Endometrial microvascular endothelial cells (primary cell): ENCODE measurements at regions not wholly inside any gene's neighbourhood (a gene's known extent, or its start where the extent isn't known, plus 50 kb on each side); places are given as distances from the start of the nearest gene placed in this dataset.

Source experiments
- in situ Hi-C: cut with HindIII; loops from 2 replicates; pipeline ENCODE4 v1.10.0; 2017; ENCODE audit warnings: low sequenced_read_pairs, low pct_unique_long_range_greater_than_20kb; ENCODE audit errors: inconsistent ontology term

GRCh38 chr1:235030919-235031596, 97.6 kb downstream of the TOMM20 start:
- in situ Hi-C loops, result no loop called here

GRCh38 chr1:235027862-235028250, 100.8 kb downstream of the TOMM20 start:
- in situ Hi-C loops, result no loop called here

GRCh38 chr1:235027076-235027861, 101.4 kb downstream of the TOMM20 start:
- in situ Hi-C loops, result no loop called here

- in situ Hi-C loops, result no loop called here
These were observed 103.1 kb downstream of the TOMM20 start for GRCh38 chr1:235025422-235025984.

- in situ Hi-C loops, result no loop called here
These were observed 103.8 kb downstream of the TOMM20 start for GRCh38 chr1:235024711-235025421.

GRCh38 chr1:235023711-235024439, 104.8 kb downstream of the TOMM20 start:
- in situ Hi-C loops, result no loop called here

GRCh38 chr1:235022981-235023710, 105.5 kb downstream of the TOMM20 start:
- in situ Hi-C loops, result no loop called here

GRCh38 chr1:235022341-235022980, 106.2 kb downstream of the TOMM20 start:
- in situ Hi-C loops, result no loop called here

- in situ Hi-C loops, result no loop called here
These were observed 106.8 kb downstream of the TOMM20 start for GRCh38 chr1:235021815-235022214.

- in situ Hi-C loops, result no loop called here
These were observed 107.3 kb downstream of the TOMM20 start for GRCh38 chr1:235021321-235021720.

- in situ Hi-C loops, result no loop called here
These were observed 108.7 kb downstream of the TOMM20 start for GRCh38 chr1:235019961-235020360.

GRCh38 chr1:235019471-235019870, 109.2 kb downstream of the TOMM20 start:
- in situ Hi-C loops, result no loop called here

GRCh38 chr1:235018720-235019444, 109.8 kb downstream of the TOMM20 start:
- in situ Hi-C loops, result no loop called here

- in situ Hi-C loops, result no loop called here
These were observed 110.5 kb downstream of the TOMM20 start for GRCh38 chr1:235018161-235018560.

- in situ Hi-C loops, result no loop called here
These were observed 110.9 kb downstream of the TOMM20 start for GRCh38 chr1:235017719-235018118.

- in situ Hi-C loops, result no loop called here
These were observed 111.4 kb downstream of the TOMM20 start for GRCh38 chr1:235017191-235017590.

GRCh38 chr1:235015291-235015985, 113.2 kb downstream of the TOMM20 start:
- in situ Hi-C loops, result no loop called here
